ENCODE measurements at regions not wholly inside any gene's neighbourhood (a gene's known extent, or its start where the extent isn't known, plus 50 kb on each side); places are given as distances from the start of the nearest gene placed in this dataset.

DNA sequence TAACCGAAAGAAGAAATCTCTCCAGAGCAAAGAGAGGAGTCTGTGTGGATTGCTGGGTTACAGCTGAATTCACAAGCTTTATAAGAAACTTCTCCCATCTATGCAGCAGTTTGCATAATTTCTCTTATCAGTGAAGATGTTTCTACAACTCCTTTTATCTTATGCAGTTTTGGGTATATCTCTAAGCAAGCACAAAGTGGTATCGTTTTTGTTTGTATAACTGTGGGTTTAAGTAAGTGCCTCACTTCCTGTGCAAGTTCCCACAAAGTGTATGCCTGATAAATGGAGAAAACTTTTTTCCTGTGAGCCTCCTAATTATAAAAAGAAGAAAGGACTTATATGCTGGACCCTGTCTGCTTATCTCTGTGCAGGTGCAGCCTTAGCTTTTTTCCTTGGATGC lies 205.6 kb downstream of the RPS4Y2 start:
- TF ChIP-seq, protein P1, sequence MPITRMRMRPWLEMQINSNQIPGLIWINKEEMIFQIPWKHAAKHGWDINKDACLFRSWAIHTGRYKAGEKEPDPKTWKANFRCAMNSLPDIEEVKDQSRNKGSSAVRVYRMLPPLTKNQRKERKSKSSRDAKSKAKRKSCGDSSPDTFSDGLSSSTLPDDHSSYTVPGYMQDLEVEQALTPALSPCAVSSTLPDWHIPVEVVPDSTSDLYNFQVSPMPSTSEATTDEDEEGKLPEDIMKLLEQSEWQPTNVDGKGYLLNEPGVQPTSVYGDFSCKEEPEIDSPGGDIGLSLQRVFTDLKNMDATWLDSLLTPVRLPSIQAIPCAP (CRISPR knock-in tag; IDR thresholded peaks at IDR 0.05) = no peak
- TF ChIP-seq, protein P2, sequence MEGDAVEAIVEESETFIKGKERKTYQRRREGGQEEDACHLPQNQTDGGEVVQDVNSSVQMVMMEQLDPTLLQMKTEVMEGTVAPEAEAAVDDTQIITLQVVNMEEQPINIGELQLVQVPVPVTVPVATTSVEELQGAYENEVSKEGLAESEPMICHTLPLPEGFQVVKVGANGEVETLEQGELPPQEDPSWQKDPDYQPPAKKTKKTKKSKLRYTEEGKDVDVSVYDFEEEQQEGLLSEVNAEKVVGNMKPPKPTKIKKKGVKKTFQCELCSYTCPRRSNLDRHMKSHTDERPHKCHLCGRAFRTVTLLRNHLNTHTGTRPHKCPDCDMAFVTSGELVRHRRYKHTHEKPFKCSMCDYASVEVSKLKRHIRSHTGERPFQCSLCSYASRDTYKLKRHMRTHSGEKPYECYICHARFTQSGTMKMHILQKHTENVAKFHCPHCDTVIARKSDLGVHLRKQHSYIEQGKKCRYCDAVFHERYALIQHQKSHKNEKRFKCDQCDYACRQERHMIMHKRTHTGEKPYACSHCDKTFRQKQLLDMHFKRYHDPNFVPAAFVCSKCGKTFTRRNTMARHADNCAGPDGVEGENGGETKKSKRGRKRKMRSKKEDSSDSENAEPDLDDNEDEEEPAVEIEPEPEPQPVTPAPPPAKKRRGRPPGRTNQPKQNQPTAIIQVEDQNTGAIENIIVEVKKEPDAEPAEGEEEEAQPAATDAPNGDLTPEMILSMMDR (IDR thresholded peaks at IDR 0.05) = no peak

Measured in WTC11 (cell line).